Fibroblast of villous mesenchyme (primary cell): ENCODE measurements at regions not wholly inside any gene's neighbourhood (a gene's known extent, or its start where the extent isn't known, plus 50 kb on each side); places are given as distances from the start of the nearest gene placed in this dataset.
"Not testable (repeated sequence)": the region's sequence is repeated elsewhere in the genome, so short reads cannot be mapped to it uniquely, and the experiment has no call there.

Source experiments
- DNase-seq: peaks from one replicate; pipeline ENCODE4 v3.0.0-alpha.2; 2010; ENCODE audit warnings: low read depth
- H3K4me3 ChIP-seq: 2 replicates; pipeline ENCODE4 v1.5.1; 2011; ENCODE audit warnings: low read depth, mild to moderate bottlenecking, low read length
- TF ChIP-seq, protein P1 (sequence below): IDR thresholded peaks from 2 replicates; pipeline ENCODE4 v1.5.1; 2012; ENCODE audit warnings: low read depth, mild to moderate bottlenecking, low read length; ENCODE audit not compliant: insufficient read depth

DNA sequence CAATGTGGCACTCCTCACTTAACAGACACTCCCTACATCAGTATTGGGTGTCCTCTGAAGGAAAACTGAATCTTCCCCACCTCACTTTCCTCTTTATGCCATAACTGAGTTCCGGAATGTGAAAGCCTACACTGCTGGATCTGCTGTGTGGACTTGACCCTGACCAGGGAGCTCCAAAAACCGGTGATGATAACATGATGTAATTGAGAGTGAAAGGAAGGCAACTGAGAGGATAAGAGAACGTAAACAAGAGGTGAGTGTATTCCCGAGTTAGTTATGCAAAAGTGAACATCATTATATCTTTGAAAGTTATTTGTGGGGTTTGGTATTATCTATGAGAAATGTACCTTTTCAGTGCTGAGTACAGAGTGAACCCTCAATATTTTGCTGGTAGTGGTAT, 1794.8 kb downstream of the MRPL39 start:
- TF ChIP-seq, protein P1, sequence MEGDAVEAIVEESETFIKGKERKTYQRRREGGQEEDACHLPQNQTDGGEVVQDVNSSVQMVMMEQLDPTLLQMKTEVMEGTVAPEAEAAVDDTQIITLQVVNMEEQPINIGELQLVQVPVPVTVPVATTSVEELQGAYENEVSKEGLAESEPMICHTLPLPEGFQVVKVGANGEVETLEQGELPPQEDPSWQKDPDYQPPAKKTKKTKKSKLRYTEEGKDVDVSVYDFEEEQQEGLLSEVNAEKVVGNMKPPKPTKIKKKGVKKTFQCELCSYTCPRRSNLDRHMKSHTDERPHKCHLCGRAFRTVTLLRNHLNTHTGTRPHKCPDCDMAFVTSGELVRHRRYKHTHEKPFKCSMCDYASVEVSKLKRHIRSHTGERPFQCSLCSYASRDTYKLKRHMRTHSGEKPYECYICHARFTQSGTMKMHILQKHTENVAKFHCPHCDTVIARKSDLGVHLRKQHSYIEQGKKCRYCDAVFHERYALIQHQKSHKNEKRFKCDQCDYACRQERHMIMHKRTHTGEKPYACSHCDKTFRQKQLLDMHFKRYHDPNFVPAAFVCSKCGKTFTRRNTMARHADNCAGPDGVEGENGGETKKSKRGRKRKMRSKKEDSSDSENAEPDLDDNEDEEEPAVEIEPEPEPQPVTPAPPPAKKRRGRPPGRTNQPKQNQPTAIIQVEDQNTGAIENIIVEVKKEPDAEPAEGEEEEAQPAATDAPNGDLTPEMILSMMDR: no peak
- DNase-seq: no peak
- no peak overlapping the region for H3K4me3 ChIP-seq

DNA sequence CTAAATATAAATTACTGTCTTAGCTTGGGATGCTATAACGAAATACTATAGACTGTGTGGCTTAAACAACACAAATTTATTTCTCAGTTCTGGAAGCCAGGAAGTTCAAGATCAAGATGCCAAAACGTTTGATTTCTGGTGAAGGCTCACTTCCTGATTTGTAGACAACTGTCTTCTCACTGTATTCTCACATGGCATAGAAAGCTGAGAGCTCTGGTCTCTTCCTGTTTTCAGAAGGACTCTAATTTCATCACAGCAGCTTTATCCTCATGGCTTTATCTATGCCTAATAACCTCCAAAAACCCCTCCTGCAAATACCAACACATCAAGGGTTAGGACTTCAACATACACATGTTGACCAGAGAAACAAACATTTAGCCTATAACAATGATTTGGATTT, 1795.5 kb downstream of the MRPL39 start:
- TF ChIP-seq, protein P1: no peak
- H3K4me3 ChIP-seq: no peak overlapping the region
- DNase-seq: no peak

DNA sequence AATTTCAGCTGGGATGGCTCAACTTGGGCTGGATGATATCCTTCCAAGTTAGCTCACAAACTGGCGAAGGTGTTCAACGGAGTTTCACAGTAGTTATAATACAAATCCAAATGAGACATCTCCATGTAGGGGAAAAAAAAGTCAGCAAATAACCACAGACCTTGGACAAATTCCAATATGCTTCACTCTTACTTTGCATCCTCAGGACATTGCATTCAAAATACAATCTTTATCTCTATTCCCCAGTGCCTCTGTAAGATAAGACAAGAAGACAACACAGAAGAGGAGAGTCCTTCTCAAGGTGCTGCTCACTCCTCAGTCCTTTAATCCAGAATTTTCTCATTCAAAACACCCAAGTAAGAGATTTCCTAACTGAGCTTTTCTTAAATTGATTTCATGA, 1797.7 kb downstream of the MRPL39 start:
- DNase-seq: no peak
- TF ChIP-seq, protein P1: no peak
- no peak overlapping the region for H3K4me3 ChIP-seq

DNA sequence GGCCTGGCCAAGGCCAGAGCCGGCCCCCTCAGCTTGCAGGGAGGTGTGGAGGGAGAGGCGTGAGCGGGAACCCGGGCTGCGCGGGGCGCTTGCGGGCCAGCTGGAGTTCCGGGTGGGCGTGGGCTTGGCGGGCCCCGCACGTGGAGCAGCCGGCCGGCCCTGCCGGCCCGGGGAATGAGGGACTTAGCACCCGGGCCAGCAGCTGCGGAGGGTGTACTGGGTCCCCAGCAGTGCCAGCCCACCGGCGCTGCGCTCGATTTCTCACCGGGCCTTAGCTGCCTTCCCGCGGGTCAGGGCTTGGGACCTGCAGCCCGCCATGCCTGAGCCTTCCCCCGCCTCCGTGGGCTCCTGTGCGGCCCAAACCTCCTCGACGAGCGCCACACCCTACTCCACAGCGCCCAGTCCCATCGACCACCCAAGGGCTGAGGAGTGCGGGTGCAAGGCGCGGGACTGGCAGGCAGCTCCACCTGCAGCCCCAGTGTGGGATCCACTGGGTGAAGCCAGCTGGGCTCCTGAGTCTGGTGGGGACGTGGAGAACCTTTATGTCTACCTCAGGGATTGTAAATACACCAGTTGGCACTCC, 1800.2 kb downstream of the MRPL39 start:
- H3K4me3 ChIP-seq, DNase-seq: not testable (repeated sequence)

DNA sequence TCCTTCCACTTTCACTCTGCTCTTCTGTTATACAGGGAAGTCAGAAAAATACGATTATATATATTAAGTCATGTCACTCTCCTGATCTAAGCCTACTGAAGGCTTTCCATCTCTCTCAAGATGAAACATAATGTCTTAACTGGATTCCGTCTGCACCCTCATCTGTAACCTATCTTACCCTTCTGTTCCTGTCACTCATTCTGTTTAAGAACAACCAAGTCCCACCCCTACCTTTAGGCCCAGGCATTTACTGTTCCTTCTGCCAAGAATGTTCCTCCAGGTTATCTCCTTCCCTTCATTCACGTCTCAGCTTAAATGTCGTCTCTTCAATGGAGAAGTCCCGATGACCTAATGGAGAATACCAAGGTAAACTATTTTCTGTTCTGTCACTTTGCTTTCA, 1802.4 kb downstream of the MRPL39 start:
- H3K4me3 ChIP-seq: no peak overlapping the region
- no peak for DNase-seq
- TF ChIP-seq, protein P1: no peak

DNA sequence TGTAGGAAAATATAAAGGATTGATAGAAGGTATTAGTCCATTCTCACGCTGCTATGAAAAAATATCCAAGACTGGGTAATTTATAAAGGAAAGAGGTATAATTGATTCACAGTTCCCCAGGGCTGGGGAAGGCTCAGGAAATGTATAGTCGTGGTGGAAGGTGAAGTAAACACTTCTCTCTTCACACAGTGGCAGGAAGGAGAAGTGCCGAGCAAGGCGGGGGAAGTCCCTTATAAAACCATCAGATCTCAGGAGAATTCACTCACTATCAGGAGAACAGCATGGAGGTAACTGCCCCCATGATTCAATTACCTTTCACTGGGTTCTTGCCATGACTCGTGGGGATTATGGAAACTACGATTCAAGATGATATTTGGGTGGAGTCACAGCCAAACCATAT, 1806.0 kb downstream of the MRPL39 start:
- no peak overlapping the region for H3K4me3 ChIP-seq
- no peak for DNase-seq
- TF ChIP-seq, protein P1: no peak

DNA sequence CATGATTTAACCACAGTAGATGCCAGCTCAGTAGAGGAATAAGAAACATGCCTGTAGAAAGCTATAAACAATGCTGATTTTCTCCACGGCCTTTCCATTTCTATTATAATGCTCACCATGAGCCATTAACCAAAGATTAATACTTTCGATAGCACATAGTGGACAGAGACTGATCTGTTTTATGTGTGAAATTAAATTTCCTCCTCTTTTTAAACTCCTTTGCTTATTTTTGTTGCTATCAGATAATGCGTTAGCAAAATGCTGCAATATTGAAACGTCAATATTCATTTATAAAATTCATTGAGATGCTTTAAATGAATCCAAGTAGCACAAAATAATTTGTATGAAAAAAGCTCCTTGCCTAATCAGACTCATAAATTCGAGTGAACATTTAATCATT, 1807.9 kb downstream of the MRPL39 start:
- DNase-seq: no peak
- TF ChIP-seq, protein P1: no peak
- no peak overlapping the region for H3K4me3 ChIP-seq
